Chondrocyte (in vitro differentiated cells): ENCODE measurements at regions not wholly inside any gene's neighbourhood (a gene's known extent, or its start where the extent isn't known, plus 50 kb on each side); places are given as distances from the start of the nearest gene placed in this dataset.
"Not testable (repeated sequence)": the region's sequence is repeated elsewhere in the genome, so short reads cannot be mapped to it uniquely, and the experiment has no call there.

ENCODE experiments used
- DNase-seq: peaks from one replicate; pipeline ENCODE4 v3.0.0; 2021; ENCODE audit warnings: mixed read lengths, low spot score
- H3K27ac Mint-ChIP-seq: one replicate; pipeline ENCODE4 v1.8.0; 2021; ENCODE audit warnings: mild to moderate bottlenecking, moderate library complexity, mixed read lengths; ENCODE audit not compliant: unreplicated experiment
- H3K27me3 Mint-ChIP-seq: 2 replicates; pipeline ENCODE4 v1.8.0; 2021; ENCODE audit warnings: low read depth, mixed read lengths
- H3K36me3 Mint-ChIP-seq: 2 replicates; pipeline ENCODE4 v1.8.0; 2021; ENCODE audit warnings: low read depth, mixed read lengths
- H3K4me1 Mint-ChIP-seq: 2 replicates; pipeline ENCODE4 v1.8.0; 2021; ENCODE audit warnings: low read depth, mild to moderate bottlenecking, mixed read lengths
- H3K4me3 Mint-ChIP-seq: one replicate; pipeline ENCODE4 v1.8.0; 2021; ENCODE audit warnings: mild to moderate bottlenecking, moderate library complexity, mixed read lengths; ENCODE audit not compliant: unreplicated experiment
- H3K9me3 Mint-ChIP-seq: 2 replicates; pipeline ENCODE4 v1.8.0; 2021; ENCODE audit warnings: low read depth, mixed read lengths
- TF ChIP-seq, protein P1 (sequence below): fragments of 200-600 bp; sonication (generic); IDR thresholded peaks from 2 replicates; pipeline ENCODE4 v1.5.0; 2021; ENCODE audit warnings: antibody characterized with exemption, mild to moderate bottlenecking, moderate library complexity

GRCh38 chr1:38735651-38736161, 123.9 kb downstream of the RRAGC start:
- H3K4me3 Mint-ChIP-seq = no peak overlapping the region

DNA sequence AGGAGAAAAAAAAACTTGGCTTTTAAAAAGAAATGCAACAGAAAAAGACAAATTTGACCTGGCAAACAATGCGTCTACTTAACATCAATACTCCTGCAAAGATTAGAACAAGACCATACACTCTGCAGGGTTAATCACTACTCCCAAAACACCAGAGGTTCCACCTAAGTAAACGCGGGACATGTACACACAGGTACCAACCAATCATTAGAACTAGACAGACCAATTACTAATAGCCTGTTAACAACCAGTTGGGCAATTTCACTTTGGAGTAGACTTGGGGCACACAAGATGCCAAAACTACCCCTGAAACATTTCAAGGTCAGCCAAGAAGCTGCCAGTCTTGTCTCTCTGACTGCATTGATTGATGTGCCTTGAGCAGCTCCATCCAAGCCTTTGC, 125.8 kb downstream of the RRAGC start:
- H3K4me1 Mint-ChIP-seq = peaks cover 19% of the 10 kb centered on the region
- H3K27me3 Mint-ChIP-seq = peaks cover 6% of the 10 kb centered on the region
- H3K36me3 Mint-ChIP-seq = peaks cover 1% of the 10 kb centered on the region
- no peak overlapping the region for H3K4me3 Mint-ChIP-seq
- no peak overlapping the region for H3K27ac Mint-ChIP-seq
- DNase-seq = no peak
- H3K9me3 Mint-ChIP-seq = peaks cover 5% of the 10 kb centered on the region
- TF ChIP-seq, protein P1, sequence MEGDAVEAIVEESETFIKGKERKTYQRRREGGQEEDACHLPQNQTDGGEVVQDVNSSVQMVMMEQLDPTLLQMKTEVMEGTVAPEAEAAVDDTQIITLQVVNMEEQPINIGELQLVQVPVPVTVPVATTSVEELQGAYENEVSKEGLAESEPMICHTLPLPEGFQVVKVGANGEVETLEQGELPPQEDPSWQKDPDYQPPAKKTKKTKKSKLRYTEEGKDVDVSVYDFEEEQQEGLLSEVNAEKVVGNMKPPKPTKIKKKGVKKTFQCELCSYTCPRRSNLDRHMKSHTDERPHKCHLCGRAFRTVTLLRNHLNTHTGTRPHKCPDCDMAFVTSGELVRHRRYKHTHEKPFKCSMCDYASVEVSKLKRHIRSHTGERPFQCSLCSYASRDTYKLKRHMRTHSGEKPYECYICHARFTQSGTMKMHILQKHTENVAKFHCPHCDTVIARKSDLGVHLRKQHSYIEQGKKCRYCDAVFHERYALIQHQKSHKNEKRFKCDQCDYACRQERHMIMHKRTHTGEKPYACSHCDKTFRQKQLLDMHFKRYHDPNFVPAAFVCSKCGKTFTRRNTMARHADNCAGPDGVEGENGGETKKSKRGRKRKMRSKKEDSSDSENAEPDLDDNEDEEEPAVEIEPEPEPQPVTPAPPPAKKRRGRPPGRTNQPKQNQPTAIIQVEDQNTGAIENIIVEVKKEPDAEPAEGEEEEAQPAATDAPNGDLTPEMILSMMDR = no peak

More at GRCh38 chr1:38735651-38736161, 123.9 kb downstream of the RRAGC start:
- Mint-ChIP-seq H3K27me3 (peaks cover 6% of the 10 kb centered on the region), H3K4me1 (peaks cover 23% of the 10 kb centered on the region), H3K9me3 (peaks cover 5% of the 10 kb centered on the region), H3K36me3 (peaks cover 1% of the 10 kb centered on the region), H3K27ac (peak overlapping the region; percentile 86)
- TF ChIP-seq, protein P1 = no peak
- DNase-seq = no peak

GRCh38 chr1:38730511-38731397, 128.8 kb downstream of the RRAGC start:
- no peak overlapping the region for H3K4me3 Mint-ChIP-seq
- DNase-seq = no peak
- H3K9me3 Mint-ChIP-seq = peaks cover 5% of the 10 kb centered on the region
- H3K27me3 Mint-ChIP-seq = peaks cover 6% of the 10 kb centered on the region
- TF ChIP-seq, protein P1 = no peak
- peaks cover 1% of the 10 kb centered on the region for H3K36me3 Mint-ChIP-seq
- H3K4me1 Mint-ChIP-seq = peaks cover 26% of the 10 kb centered on the region
- no peak overlapping the region for H3K27ac Mint-ChIP-seq

- peak overlapping the region; percentile 92 for H3K27ac Mint-ChIP-seq
- H3K9me3 Mint-ChIP-seq = no peaks in the 10 kb centered on the region
- H3K27me3 Mint-ChIP-seq = peaks cover 4% of the 10 kb centered on the region
- no peak overlapping the region for H3K4me3 Mint-ChIP-seq
- peaks cover 1% of the 10 kb centered on the region for H3K36me3 Mint-ChIP-seq
- no peak for DNase-seq
- H3K4me1 Mint-ChIP-seq = peaks cover 22% of the 10 kb centered on the region
- TF ChIP-seq, protein P1 = no peak
Measured at GRCh38 chr1:38728585-38728908, 131.0 kb downstream of the RRAGC start.

DNA sequence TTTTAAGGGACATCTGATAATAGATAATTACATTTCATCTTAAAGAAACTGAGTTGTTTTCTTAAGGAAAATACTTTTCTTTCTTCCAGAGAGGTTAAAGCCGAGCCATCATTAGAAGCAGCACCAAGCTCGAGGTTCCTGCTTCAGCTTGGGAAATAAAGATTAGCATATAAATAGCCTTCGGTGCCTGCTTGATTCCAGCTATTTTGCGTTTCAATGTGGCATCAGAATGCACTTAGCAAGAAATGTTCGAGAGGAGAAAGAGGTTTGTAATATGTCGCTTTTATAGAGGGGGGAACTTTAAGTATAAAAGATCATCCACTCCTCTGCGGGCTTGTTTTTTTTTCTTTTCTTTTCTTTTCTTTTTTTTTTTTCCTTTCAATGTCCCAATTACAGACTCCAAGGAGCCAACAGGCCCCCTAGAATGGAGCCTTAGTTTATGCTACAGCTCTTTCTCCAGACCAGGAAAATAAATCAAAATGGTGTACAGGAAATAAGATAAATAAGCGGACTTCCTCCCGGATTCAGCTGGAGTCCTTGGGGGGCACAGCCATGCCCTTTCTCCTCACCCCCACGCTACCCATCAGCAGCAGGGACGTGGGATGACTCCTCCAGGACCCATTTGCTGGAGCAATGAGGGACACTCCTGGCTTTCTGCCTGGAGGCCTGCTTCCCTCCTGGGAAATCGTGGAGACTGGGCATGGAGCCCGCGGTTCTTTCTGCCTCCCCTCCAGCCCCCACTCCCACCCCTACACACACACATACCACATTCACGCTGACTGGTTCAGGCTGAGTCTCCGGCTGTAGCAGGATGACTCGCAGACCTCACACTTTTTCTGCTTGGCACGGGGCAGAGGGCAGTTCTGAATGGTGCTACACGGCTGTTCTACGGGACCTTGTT, 131.6 kb downstream of the RRAGC start:
- TF ChIP-seq, protein P1 = no peak
- H3K27ac Mint-ChIP-seq = peak overlapping the region; percentile 92
- H3K4me1 Mint-ChIP-seq = peaks cover 23% of the 10 kb centered on the region
- no peaks in the 10 kb centered on the region for H3K9me3 Mint-ChIP-seq
- H3K27me3 Mint-ChIP-seq = peaks cover 4% of the 10 kb centered on the region
- H3K4me3 Mint-ChIP-seq = peak overlapping the region; percentile 14
- H3K36me3 Mint-ChIP-seq = peaks cover 1% of the 10 kb centered on the region
- DNase-seq = no peak

DNA sequence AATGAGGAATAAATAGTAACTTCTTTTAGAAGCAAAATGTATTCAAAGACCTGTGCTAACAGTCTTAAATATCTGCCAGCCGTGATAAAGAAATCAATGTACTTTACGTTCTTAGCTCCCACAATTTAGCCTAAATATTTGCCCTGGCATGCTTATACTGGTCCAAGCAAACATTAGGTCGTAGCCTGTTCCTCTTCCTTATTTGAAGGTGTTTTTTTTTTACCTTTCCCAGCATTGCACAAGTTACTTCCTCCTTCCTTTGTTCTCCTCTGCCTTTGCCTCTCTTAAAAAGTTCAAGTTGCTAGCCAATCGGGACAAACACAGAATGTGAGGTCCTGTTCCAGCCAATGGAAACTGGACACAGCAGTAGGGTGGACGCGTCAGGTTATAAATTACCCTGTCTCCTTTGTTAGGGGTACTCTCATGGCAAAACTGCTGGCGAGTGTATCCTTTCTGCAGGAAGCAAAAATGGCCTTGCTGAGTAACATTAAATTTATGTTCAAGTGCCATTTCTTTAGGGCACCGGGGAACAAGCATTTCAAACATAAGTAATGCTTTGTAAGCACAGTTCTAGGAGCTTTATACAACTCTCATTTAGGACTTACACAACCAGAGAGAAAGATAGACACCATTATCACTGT, 134.1 kb downstream of the RRAGC start:
- peaks cover 23% of the 10 kb centered on the region for H3K4me1 Mint-ChIP-seq
- peaks cover 11% of the 10 kb centered on the region for H3K27me3 Mint-ChIP-seq
- not testable (repeated sequence) for H3K36me3 Mint-ChIP-seq, H3K9me3 Mint-ChIP-seq, H3K4me3 Mint-ChIP-seq, DNase-seq, H3K27ac Mint-ChIP-seq
